AG04450 (cell line): ENCODE measurements at regions not wholly inside any gene's neighbourhood (a gene's known extent, or its start where the extent isn't known, plus 50 kb on each side); places are given as distances from the start of the nearest gene placed in this dataset.

Experiments used
- CTCF ChIA-PET: fragments of 300-600, 350-600 bp; formaldehyde crosslinking; extraction: SDS; loops from one replicate; lab custom pipeline; 2022; ENCODE audit warnings: antibody characterized with exemption, inconsistent platforms; lab: Charles Lee
- POLR2A ChIA-PET: fragments of 350-600 bp; formaldehyde crosslinking; extraction: SDS; loops from one replicate; lab custom pipeline; 2021; ENCODE audit warnings: antibody characterized with exemption, inconsistent platforms; lab: Yijun Ruan, JAX
- DNase-seq: peaks from one replicate; pipeline ENCODE4 v3.0.0-alpha.2; 2011; ENCODE audit warnings: low read depth, low spot score
- H3K27ac ChIP-seq: one replicate; pipeline ENCODE4 v1.5.1; 2012; ENCODE audit warnings: low read depth, low read length, control low read depth
- H3K27me3 ChIP-seq: one replicate; pipeline ENCODE4 v1.6.0; 2012; ENCODE audit warnings: low read length; ENCODE audit not compliant: control insufficient read depth, insufficient read depth
- H3K4me3 ChIP-seq: 2 replicates; pipeline ENCODE4 v1.5.1; 2011; ENCODE audit warnings: mild to moderate bottlenecking, low read depth, low read length, control low read depth
- H3K9me3 ChIP-seq: 2 replicates; pipeline ENCODE4 v1.5.1; 2012; ENCODE audit warnings: low read length; ENCODE audit not compliant: control insufficient read depth, insufficient read depth
- TF ChIP-seq, protein P1 (sequence below): IDR thresholded peaks from 2 replicates; pipeline ENCODE4 v1.5.1; 2011; ENCODE audit warnings: low read depth, low read length, control low read depth, inconsistent platforms

DNA sequence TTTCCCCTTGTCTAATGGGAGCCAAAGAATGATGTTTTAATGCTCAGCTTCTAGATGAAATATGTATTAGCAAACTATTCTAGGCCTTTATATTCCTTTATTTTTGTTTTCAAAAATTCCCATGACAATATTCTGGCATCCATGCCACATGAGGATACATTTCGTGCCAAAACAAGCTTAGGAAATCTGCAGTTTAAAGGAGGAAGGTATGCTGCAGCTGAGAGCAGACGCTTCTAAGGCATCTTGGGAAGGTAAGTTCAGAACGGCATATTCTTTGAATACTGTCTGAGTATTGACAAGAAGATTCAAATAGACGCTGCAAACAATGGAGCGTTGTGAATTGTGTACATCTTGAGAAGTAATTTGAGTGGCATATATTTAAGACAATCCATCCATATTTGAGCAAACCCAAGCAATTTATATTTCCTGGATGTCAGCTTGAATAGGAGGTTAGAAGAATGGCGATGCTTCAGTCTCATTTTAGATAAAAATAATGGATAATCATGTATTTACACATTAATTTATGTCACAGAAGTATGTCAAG is 158.6 kb downstream of the RAP2B start:
- CTCF ChIA-PET = interaction anchor here (0.6 kb wide), 1 partner anchor 13 kb away, joined by 4 read pairs; no protein-coding TSS in a partner anchor

DNA sequence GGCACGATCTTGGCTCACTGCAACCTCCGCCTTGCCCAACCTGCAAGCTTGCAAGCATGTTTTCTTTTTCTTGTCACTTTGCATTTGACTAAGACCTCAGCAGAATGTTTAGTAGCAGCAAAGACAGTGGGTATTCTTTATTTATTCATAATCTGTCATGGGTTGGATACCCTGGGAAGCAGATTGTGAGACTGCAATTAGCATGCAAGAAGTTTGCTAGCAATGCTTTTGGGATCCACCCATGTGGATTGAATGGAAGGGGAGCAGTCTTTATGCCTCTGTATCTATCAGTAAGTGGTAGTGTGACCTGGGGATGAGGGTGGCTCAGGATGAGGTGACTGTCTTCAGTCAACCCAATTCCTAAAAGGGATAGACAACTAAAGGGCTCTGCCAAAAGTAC is 166.7 kb downstream of the RAP2B start:
- Histone ChIP-seq H3K27me3 (no peaks in the 10 kb centered on the region), H3K4me3 (no peak overlapping the region), H3K27ac (no peak overlapping the region), H3K9me3 (no peaks in the 10 kb centered on the region)
- DNase-seq = no peak
- CTCF ChIA-PET = no interaction called here
- TF ChIP-seq, protein P1, sequence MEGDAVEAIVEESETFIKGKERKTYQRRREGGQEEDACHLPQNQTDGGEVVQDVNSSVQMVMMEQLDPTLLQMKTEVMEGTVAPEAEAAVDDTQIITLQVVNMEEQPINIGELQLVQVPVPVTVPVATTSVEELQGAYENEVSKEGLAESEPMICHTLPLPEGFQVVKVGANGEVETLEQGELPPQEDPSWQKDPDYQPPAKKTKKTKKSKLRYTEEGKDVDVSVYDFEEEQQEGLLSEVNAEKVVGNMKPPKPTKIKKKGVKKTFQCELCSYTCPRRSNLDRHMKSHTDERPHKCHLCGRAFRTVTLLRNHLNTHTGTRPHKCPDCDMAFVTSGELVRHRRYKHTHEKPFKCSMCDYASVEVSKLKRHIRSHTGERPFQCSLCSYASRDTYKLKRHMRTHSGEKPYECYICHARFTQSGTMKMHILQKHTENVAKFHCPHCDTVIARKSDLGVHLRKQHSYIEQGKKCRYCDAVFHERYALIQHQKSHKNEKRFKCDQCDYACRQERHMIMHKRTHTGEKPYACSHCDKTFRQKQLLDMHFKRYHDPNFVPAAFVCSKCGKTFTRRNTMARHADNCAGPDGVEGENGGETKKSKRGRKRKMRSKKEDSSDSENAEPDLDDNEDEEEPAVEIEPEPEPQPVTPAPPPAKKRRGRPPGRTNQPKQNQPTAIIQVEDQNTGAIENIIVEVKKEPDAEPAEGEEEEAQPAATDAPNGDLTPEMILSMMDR = no peak
- POLR2A ChIA-PET = no interaction called here

More for the DNA sequence above, 158.6 kb downstream of the RAP2B start:
- no peak for DNase-seq
- POLR2A ChIA-PET = no interaction called here
- Histone ChIP-seq H3K27me3 (no peaks in the 10 kb centered on the region), H3K27ac (no peak overlapping the region), H3K4me3 (no peak overlapping the region), H3K9me3 (no peaks in the 10 kb centered on the region; the same call in 1 of the 2 replicates)
- TF ChIP-seq, protein P1 = no peak

DNA sequence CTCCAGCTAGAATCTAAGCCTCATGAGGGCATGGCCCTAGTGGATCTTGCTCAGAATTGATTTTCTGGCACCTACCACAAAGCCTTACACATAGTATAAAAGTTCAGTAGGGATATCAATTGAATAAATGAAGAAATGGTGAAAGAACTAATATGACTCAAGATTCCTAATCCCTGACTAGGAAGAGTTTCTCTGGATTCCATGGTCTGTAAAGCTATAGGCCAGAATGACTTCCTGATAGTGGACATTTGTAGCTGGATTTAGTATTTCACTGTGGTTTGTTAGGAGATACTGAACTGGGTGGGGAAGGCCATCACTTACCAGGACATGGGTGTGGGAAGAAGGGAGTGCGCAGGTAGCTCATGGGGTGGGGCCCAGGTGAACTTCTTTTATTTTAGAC is 168.9 kb downstream of the RAP2B start:
- no peaks in the 10 kb centered on the region for H3K27me3 ChIP-seq
- no peak overlapping the region for H3K27ac ChIP-seq
- POLR2A ChIA-PET = interaction anchor here (0.6 kb wide), 1 partner anchor 16 kb away, joined by 3 read pairs; no protein-coding TSS in a partner anchor
- no peak overlapping the region for H3K4me3 ChIP-seq
- TF ChIP-seq, protein P1 = no peak
- no peak for DNase-seq
- no peaks in the 10 kb centered on the region for H3K9me3 ChIP-seq
- CTCF ChIA-PET = no interaction called here

DNA sequence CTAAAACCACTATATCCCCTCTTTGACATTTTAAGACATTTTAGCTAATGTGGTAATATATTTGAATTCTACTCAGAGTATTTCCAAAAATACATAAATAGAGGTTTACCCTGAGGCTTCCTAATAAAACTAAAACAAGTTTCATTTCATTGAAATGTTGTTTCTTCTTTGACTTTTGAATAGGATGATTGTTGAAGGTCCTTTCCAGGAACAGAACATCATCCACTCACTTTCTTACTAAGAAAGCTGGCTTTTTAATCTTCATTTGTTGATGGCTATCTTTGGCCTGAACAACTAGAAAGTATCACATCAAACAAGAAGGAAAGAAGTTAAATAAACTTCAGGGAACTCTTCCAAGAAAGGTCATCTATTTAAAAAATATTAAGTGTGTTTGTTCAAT is 169.7 kb downstream of the RAP2B start:
- Histone ChIP-seq H3K4me3 (no peak overlapping the region), H3K27me3 (no peaks in the 10 kb centered on the region), H3K9me3 (no peaks in the 10 kb centered on the region), H3K27ac (no peak overlapping the region)
- ChIA-PET CTCF (no interaction called here), POLR2A (no interaction called here)
- no peak for DNase-seq
- TF ChIP-seq, protein P1 = no peak

DNA sequence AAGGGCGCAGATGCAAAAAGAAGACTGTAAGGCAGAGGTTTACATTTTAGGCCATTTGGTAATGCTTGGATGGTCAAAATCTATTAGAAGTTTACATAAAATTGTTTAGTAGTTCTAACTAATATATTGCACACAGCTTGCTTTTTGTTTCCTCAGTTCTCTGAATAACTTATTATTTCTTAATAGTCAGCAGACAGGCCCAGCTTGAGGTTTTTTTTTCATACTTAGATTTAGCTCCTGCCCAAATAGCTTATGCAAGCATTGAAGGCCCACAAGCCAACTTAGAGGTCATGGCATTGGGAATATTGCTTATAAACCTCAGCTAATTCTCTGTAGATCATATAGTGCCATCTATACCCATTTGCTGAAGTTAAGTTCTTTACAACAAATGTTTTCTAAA is 172.5 kb downstream of the RAP2B start:
- no peaks in the 10 kb centered on the region for H3K27me3 ChIP-seq
- H3K27ac ChIP-seq = no peak overlapping the region
- no peak overlapping the region for H3K4me3 ChIP-seq
- TF ChIP-seq, protein P1 = no peak
- CTCF ChIA-PET = no interaction called here
- DNase-seq = no peak
- POLR2A ChIA-PET = no interaction called here
- H3K9me3 ChIP-seq = no peaks in the 10 kb centered on the region
